ENCODE measurements at regions not wholly inside any gene's neighbourhood (a gene's known extent, or its start where the extent isn't known, plus 50 kb on each side); places are given as distances from the start of the nearest gene placed in this dataset.

GRCh38 chr6:79782792-79783580, 151.9 kb downstream of the SH3BGRL2 start:
- no peak for DNase-seq (ENCODE audit: low read depth, low spot score)
- Histone ChIP-seq H2AFZ (ENCODE audit: low read depth, low read length) (no peak overlapping the region), H3K9ac (replicated peaks; ENCODE audit: extremely low read depth, insufficient read depth, low read length) (no peak overlapping the region), H3K79me2 (ENCODE audit: control insufficient read depth, insufficient read depth, low read length) (no peaks in the 10 kb centered on the region), H3K9me1 (replicated peaks; ENCODE audit: control insufficient read depth, extremely low read depth, insufficient read depth, low read length) (no peaks in the 10 kb centered on the region), H3K4me1 (ENCODE audit: control insufficient read depth, extremely low read depth, insufficient read depth, low read length) (no peaks in the 10 kb centered on the region), H3K27me3 (ENCODE audit: control insufficient read depth in 2 of 2, insufficient read depth in 2 of 2, low read length in 2 of 2) (peaks cover 0 to 4% of the 10 kb centered on the region in 2 experiments), H3K36me3 (ENCODE audit: control insufficient read depth in 2 of 2, extremely low read depth in 1 of 2, insufficient read depth in 2 of 2, low read length in 2 of 2) (no peaks in the 10 kb centered on the region), H4K20me1 (replicated peaks; ENCODE audit: control insufficient read depth, extremely low read depth, insufficient read depth, low read length) (no peaks in the 10 kb centered on the region), H3K4me3 (replicated peaks in 1 of 3; ENCODE audit: insufficient read depth in 1 of 3, low read depth in 1 of 3, low read length in 3 of 3) (no peak overlapping the region), H3K4me2 (ENCODE audit: insufficient read depth, low read length) (no peak overlapping the region), H3K27ac (ENCODE audit: insufficient read depth, low read depth, low read length) (no peak overlapping the region), H3K9me3 (replicated peaks; ENCODE audit: control insufficient read depth, insufficient read depth, low read length) (no peaks in the 10 kb centered on the region)
- FAIRE-seq: no peak
- BruUV-seq (replicated peaks): no TSS peak
- intact Hi-C loops (cut with micrococcal nuclease): no loop called here
- ChIA-PET POLR2A (no interaction called here), CTCF (interaction anchor here (2.2 kb wide), 1 partner anchor 85 kb away, joined by 7 read pairs; no protein-coding TSS in a partner anchor)
- no peak for TF ChIP-seq CTCF (IDR thresholded peaks at IDR 0.05; ENCODE audit: extremely low read depth in 1 of 2, insufficient read depth in 1 of 2, low read depth in 1 of 2, low read length in 2 of 2)
- no peak for TF ChIP-seq MYC (IDR thresholded peaks at IDR 0.05; ENCODE audit: low read depth, low read length)
- no peak for TF ChIP-seq POLR2A (IDR thresholded peaks at IDR 0.05; ENCODE audit: low read depth, low read length)
- no peak for TF ChIP-seq GATA2 (IDR thresholded peaks at IDR 0.05; ENCODE audit: insufficient read depth, insufficient read length, low read depth, low read length)
- no peak for TF ChIP-seq EZH2 (IDR thresholded peaks at IDR 0.05; ENCODE audit: borderline replicate concordance, low read depth, low read length, severe bottlenecking)
- TF ChIP-seq POLR2AphosphoS5 (IDR thresholded peaks at IDR 0.05; ENCODE audit: insufficient read depth, low read depth, low read length): no peak
- no peak for TF ChIP-seq FOS (IDR thresholded peaks at IDR 0.05; ENCODE audit: borderline replicate concordance, insufficient read depth, low read length)
- dilution Hi-C loops (cut with MboI; ENCODE audit: extremely low pct_ligation_motif_present, low sequenced_read_pairs): no loop called here

All from endothelial cell of umbilical vein (primary cell).